OCI-LY1 (cell line): ENCODE measurements at regions not wholly inside any gene's neighbourhood (a gene's known extent, or its start where the extent isn't known, plus 50 kb on each side); places are given as distances from the start of the nearest gene placed in this dataset.

ENCODE experiments used
- H2AFZ ChIP-seq: fragments of 200-600 bp; sonication (generic), shearing (Covaris generic); 2 replicates; pipeline ENCODE4 v1.6.0; 2014; ENCODE audit warnings: antibody characterized with exemption, mild to moderate bottlenecking, low read length
- H3F3A ChIP-seq: fragments of 200-600 bp; sonication (generic), shearing (Covaris generic); 2 replicates; pipeline ENCODE4 v1.6.0; 2014; ENCODE audit warnings: mild to moderate bottlenecking, antibody characterized with exemption, low read length, moderate library complexity; ENCODE audit not compliant: insufficient read depth
- H3K27ac ChIP-seq: fragments of 200-600 bp; sonication (generic); 2 replicates; pipeline ENCODE4 v1.5.1; 2014; ENCODE audit warnings: low read length, mixed run types, mild to moderate bottlenecking, low read depth; ENCODE audit not compliant: poor library complexity, severe bottlenecking
- H3K27me3 ChIP-seq: fragments of 200-600 bp; sonication (generic); 2 replicates; pipeline ENCODE4 v1.6.0; 2014; ENCODE audit warnings: antibody characterized with exemption, mild to moderate bottlenecking, low read length, moderate library complexity; ENCODE audit not compliant: insufficient read depth
- H3K36me3 ChIP-seq: fragments of 200-600 bp; sonication (generic); 2 replicates; pipeline ENCODE4 v1.6.1; 2014; ENCODE audit warnings: mild to moderate bottlenecking, antibody characterized with exemption, low read length, moderate library complexity, mixed read lengths; ENCODE audit not compliant: insufficient read depth
- H3K4me1 ChIP-seq: fragments of 200-600 bp; sonication (generic); 2 replicates; pipeline ENCODE4 v1.5.1; 2014; ENCODE audit warnings: mild to moderate bottlenecking, low read length, moderate library complexity; ENCODE audit not compliant: insufficient read depth, severe bottlenecking
- H3K4me2 ChIP-seq: fragments of 200-600 bp; sonication (generic), shearing (Covaris generic); 2 replicates; pipeline ENCODE4 v1.6.1; 2014; ENCODE audit warnings: low read length
- H3K4me3 ChIP-seq: fragments of 200-600 bp; sonication (generic); 2 replicates; pipeline ENCODE4 v1.5.1; 2014; ENCODE audit warnings: low read length, low read depth, mild to moderate bottlenecking, mixed read lengths; ENCODE audit not compliant: poor library complexity, severe bottlenecking
- H3K79me2 ChIP-seq: fragments of 200-600 bp; shearing (Covaris generic); 2 replicates; pipeline ENCODE4 v1.6.1; 2016; ENCODE audit warnings: mixed run types, low read length, mixed read lengths; ENCODE audit not compliant: insufficient read depth
- H3K9ac ChIP-seq: fragments of 200-600 bp; sonication (generic), shearing (Covaris generic); 2 replicates; pipeline ENCODE4 v1.6.1; 2014; ENCODE audit warnings: mild to moderate bottlenecking, low read length, mixed read lengths
- H3K9me2 ChIP-seq: fragments of 200-600 bp; sonication (generic), shearing (Covaris generic); 2 replicates; pipeline ENCODE4 v1.6.1; 2014; ENCODE audit warnings: low read depth, mild to moderate bottlenecking, low read length, mixed read lengths
- H3K9me3 ChIP-seq: fragments of 200-600 bp; shearing (Covaris generic); 2 replicates; pipeline ENCODE4 v1.6.1; 2014; ENCODE audit warnings: low read length, mixed read lengths
- H4K20me1 ChIP-seq: fragments of 200-600 bp; sonication (generic), shearing (Covaris generic); 2 replicates; pipeline ENCODE4 v1.6.0; 2016; ENCODE audit warnings: mild to moderate bottlenecking, low read length; ENCODE audit not compliant: insufficient read depth
- CTCF ChIP-seq: fragments of 200-600 bp; sonication (generic), shearing (Covaris generic); IDR thresholded peaks from 2 replicates; pipeline ENCODE4 v1.5.1; 2017; ENCODE audit warnings: mild to moderate bottlenecking, antibody characterized with exemption, low read length, moderate library complexity, mixed read lengths
- EZH2 ChIP-seq: fragments of 200-600 bp; sonication (generic), shearing (Covaris generic); IDR thresholded peaks from 2 replicates; pipeline ENCODE4 v1.8.0; 2017; ENCODE audit warnings: borderline replicate concordance, mixed run types, mild to moderate bottlenecking, antibody characterized with exemption, low read length, moderate library complexity, mixed read lengths

GRCh38 chr5:159576902-159577301 lies 246.6 kb upstream of the IL12B start:
- no peaks in the 10 kb centered on the region for H3F3A ChIP-seq

GRCh38 chr5:159581502-159582249 lies 251.4 kb upstream of the IL12B start:
- TF ChIP-seq EZH2 (no peak), CTCF (no peak)
- Histone ChIP-seq H3K79me2 (no peaks in the 10 kb centered on the region), H3K27ac (no peak overlapping the region)

More at GRCh38 chr5:159576902-159577301, 246.6 kb upstream of the IL12B start:
- no peak overlapping the region for H2AFZ ChIP-seq
- no peaks in the 10 kb centered on the region for H3K36me3 ChIP-seq
- H3K4me3 ChIP-seq = no peak overlapping the region
- H3K79me2 ChIP-seq = no peaks in the 10 kb centered on the region
- H3K4me2 ChIP-seq = no peak overlapping the region
- TF ChIP-seq CTCF = no peak
- no peak for TF ChIP-seq EZH2
- H4K20me1 ChIP-seq = no peaks in the 10 kb centered on the region
- H3K27ac ChIP-seq = no peak overlapping the region
- no peaks in the 10 kb centered on the region for H3K27me3 ChIP-seq
- no peaks in the 10 kb centered on the region for H3K9me2 ChIP-seq
- H3K9ac ChIP-seq = no peak overlapping the region
- H3K9me3 ChIP-seq = no peaks in the 10 kb centered on the region
- no peaks in the 10 kb centered on the region for H3K4me1 ChIP-seq

GRCh38 chr5:159582756-159583541 lies 252.7 kb upstream of the IL12B start:
- Histone ChIP-seq H3K79me2 (no peaks in the 10 kb centered on the region), H3F3A (no peaks in the 10 kb centered on the region), H3K27ac (no peak overlapping the region), H2AFZ (no peak overlapping the region), H3K9ac (no peak overlapping the region), H3K36me3 (no peaks in the 10 kb centered on the region), H3K4me1 (no peaks in the 10 kb centered on the region), H3K4me3 (no peak overlapping the region), H3K9me3 (no peaks in the 10 kb centered on the region), H4K20me1 (no peaks in the 10 kb centered on the region), H3K9me2 (no peaks in the 10 kb centered on the region), H3K27me3 (no peaks in the 10 kb centered on the region), H3K4me2 (no peak overlapping the region)
- TF ChIP-seq EZH2 (no peak), CTCF (no peak)

More at GRCh38 chr5:159581502-159582249, 251.4 kb upstream of the IL12B start:
- H3K27me3 ChIP-seq = no peaks in the 10 kb centered on the region
- H3K4me1 ChIP-seq = no peaks in the 10 kb centered on the region
- no peaks in the 10 kb centered on the region for H4K20me1 ChIP-seq
- H3K9me3 ChIP-seq = no peaks in the 10 kb centered on the region
- H2AFZ ChIP-seq = no peak overlapping the region
- no peaks in the 10 kb centered on the region for H3F3A ChIP-seq
- H3K4me2 ChIP-seq = no peak overlapping the region
- no peaks in the 10 kb centered on the region for H3K9me2 ChIP-seq
- no peaks in the 10 kb centered on the region for H3K36me3 ChIP-seq
- H3K4me3 ChIP-seq = no peak overlapping the region
- H3K9ac ChIP-seq = no peak overlapping the region
